AG20443 (cell line): ENCODE measurements at regions not wholly inside any gene's neighbourhood (a gene's known extent, or its start where the extent isn't known, plus 50 kb on each side); places are given as distances from the start of the nearest gene placed in this dataset.

Source experiments
- DNase-seq: peaks from one replicate; pipeline ENCODE4 v3.0.0; 2012; ENCODE audit warnings: low spot score, mixed read lengths

DNA sequence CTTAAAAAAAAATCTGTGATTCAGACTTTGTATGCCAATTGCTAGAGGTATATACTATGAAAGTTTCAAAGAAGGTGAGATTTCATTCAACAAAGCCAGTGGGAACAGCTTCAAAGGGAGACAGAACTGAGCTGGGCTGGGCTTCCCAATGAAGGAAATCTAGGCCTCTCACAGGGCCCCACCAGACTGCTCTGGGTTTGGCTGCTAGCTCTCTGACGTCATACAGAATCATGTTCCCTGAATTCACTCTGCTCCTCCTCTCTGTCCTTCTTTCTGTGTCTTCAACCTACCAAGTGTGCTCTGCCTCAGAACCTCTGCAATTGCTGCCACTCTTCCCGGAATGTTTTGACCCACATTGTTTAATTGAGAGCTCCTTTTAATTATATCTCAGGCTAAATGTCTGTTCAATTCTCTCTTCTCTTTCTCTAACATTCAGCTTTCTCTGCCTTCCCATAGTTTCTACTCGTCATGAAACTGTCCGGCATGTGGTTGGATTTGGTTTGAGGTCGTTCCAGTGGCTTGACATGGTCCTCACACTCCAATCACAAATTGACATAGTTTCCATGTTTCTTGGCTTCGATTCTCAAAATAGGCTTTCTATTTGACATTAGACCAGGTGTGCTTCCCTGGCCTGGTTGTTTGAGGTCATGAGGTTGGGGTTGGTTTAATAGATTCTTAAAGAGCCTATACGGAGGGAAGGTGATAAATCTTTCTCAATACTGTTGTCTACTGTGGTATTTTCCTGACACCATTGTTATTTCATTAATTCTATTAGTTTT, 282.1 kb upstream of the EMCN start:
- DNase-seq = no peak

DNA sequence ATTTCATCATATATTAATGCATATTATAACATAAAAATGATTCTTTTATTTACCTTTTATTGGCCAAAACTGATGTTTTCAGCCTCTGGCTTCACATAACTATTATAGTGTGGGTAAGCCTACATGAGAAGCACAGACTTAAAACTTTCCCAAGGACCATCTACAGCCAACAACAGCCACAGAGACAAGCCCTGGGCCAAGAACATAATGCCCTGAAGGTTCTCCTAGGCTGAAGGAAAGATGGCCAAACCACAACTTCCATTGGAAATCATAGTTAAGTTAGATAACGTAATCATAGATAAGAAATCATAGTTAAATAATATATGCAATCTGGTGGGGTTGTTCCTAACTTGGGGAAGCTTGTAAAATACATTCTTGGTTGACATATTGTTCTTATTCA, 280.0 kb upstream of the EMCN start:
- DNase-seq = no peak

DNA sequence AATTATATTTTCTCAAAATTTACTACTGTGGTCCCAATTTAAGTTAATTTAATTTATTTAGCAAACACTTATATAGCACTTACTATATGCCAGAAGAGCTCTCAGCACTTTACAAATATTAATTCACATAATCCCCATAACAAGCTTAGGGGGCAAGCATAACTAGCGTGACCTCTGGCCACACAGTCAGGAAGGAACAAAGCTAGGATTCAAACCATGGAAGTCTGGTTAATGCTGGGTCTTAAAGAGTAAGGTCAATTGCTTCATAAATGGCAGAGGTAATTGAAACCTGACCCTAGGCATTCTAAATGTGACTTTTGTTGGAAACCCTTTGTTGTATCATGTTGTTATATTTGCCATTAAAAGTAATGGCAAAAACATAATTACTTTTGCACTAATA, 279.5 kb upstream of the EMCN start:
- DNase-seq = no peak

DNA sequence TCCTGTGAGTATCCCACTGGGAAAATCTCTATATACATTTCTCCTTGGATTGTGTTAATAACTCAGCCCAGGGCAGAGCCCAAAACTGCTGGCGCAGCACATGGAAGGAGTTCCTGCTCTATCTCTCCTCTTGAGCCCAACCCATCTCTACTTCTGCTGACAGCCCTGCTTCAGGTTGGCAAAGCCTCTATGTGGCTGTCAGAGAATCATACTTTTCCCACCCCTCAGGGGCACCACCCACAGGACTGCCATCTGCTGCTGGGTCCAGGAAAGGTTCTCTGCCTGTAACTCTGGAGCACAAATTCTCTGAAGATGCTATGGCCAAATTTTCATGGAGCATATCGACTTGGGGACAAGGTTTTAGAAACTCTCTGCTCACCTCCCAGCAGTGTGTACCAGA, 278.5 kb upstream of the EMCN start:
- no peak for DNase-seq

DNA sequence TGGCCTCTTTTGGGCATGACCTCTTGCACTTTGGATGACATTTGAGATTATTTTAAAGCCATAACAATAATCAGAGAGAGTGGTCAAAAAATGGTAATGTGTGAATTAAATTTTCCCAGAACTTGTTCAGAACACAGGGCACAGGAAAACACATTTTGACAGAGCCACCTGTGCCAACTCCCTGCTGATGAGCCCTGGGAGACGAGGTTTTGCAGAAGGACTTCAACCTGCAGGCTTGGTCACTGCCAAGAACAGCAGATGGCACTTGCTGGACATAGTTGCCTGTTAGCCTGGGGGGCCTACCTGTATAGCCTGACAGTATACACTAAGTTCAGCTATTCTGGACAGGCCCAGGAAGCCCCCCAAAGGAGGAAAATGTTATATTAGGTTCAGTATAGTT, 277.8 kb upstream of the EMCN start:
- no peak for DNase-seq

DNA sequence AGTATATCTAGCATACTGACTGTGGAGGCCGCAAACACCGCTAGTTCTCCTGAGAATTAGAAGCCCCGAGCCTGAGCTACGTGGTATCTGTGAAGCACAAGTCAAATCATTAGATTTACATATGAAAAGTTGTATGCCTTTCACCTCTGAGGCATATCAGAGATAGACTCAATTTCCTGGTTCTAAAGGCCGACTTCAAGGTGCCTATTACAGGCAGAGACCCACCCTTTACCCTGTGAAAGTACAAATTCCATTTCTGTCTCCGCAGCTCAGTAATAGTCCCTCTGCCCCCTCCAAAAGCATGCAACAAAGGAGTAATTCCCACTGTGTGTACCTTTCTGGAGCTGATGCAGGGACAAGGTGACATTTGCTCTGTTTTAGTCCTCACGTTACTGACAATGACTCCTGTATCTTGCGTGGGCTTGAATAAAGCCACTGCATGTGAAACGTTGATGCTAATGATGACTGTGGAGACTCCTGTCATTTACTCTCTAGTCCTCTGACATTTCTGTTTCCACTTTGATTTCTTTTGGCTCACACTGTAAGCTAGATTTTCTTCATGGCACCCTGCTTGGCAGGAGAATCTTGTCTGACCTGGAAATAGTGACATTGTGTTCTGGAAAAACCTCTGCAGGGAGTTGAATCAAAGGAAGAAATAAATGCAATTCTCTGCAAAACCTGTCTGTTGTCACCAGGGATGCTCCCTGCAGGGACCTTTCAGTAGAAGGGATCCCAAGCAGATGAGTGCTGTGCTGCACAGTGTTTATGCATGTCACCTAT, 273.2 kb upstream of the EMCN start:
- no peak for DNase-seq

DNA sequence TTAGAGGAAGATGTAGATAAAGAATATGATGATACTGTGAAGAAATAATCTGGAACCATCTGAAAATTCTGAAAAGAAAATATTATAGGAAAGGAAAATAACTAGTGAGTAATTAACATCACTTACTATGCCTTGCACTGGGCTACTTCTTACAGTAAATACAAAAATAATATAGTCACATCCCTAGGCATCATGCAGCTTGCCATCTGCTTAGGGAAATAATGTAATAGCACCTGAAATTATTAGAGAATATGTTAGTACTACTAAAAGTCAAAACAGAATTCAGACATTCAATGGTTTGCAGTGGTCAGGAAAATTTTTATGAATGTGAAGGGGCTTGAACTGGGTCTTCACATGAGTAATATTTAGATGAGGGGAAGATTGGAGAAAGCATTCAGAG, 272.2 kb upstream of the EMCN start:
- DNase-seq = no peak

DNA sequence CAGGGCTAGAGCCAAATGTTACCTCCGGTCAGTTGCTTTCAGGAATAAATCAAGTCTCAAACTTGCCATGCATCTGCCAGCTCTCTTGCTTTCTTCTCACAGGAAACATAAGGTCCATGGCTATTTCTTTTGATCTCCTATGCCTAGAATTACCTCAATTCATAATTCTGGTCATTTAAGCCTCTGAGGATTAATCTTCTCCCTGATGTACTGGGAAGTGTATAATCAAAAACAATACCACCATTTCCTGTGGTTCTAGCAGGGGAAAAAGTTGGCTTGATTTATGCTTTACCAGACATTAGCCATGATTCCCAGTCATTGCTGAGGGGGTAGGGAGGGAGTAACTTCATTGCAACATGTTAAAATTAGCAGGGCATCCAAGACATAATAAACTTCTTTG, 268.7 kb upstream of the EMCN start:
- DNase-seq = no peak

DNA sequence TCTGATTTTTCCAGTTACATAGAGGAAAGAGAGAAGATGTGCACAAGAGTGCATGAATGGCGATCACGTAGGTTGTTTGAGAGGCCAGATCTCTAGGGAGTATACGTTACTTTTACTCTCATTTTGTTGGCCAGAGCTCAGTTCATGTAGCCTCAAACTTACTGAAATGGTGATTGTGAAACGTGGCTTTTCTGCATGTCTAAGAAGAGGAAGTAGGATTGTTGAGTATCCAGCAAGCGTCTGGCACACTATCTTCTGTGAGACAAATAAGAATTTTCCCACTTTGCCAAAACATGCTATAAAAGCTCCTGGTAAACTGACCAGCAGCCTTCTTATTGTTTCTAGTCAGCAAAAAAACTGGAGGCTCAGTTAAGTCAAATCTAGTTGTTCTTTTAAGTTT, 264.5 kb upstream of the EMCN start:
- no peak for DNase-seq

DNA sequence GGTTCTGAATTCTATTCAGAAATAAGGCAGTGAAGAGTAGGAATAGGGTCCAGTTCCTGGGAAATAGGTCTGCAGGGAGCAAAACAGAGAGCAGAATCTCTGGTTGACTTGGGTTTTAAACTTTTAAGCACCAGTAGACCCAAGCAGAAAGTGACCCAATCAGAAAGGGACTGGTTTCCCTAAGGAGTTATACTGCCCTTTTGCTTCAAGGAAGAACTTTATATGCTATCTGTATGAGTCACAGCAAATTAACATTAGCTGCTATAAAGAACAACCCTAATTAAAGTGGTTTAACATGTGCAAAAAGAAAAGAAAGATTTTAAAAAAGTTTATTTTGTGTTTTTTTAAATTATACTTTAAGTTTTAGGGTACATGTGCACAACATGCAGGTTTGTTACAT, 263.6 kb upstream of the EMCN start:
- no peak for DNase-seq

DNA sequence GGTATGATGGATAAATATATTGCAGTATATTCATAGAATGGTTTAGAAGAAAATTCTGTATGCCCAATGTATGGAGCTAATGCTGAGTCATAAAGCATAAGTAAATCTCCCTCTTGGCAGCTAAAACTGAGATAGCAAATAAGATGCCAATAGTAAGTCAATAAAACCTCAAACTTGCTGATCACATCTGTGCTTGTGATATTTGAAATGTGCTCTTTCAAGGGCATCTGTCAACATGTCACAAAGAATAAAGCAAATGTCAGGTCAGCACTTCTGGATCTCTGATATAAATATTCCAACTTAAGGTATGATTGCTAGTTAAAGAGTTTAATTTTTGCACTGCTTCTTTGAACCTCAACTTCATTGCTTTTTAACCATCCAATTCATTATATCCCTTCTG, 262.3 kb upstream of the EMCN start:
- DNase-seq = no peak

DNA sequence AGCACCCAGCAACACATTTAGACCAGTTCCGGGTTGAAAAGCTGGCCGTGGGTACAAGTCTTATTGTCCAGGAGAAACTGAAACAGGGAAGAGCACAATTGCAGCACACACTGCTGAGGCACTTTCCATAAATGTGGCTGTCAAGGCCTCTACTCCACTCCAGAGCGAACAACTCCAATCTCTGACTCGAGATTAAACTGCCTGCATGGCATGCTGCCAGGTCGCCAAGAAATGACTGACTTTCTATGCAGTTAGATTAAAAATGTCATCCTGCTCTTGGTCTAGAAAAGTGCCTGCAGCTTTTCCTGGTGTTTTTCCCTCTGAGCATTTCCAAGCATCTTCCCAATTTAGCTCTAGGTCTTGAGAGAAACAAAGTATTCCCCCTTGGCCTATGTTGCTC, 260.6 kb upstream of the EMCN start:
- no peak for DNase-seq

DNA sequence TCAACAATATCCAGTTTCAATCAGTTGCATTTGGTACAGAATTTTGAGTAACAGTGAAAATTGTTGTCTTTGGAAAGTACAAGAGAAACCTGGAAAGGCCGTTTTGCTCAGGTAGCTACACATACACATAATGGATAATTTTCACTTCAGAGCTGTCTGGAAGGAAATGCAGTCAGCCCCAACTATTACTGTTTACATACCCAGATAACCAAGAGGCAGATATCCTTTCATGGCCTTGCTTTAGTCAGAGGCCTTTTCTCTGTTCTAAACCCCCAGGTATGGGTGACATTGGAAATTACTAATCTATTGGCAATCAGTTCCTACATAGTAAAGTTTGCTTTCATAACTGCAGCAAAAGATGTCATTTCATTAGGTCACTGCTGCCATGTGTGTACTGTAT, 244.9 kb upstream of the EMCN start:
- no peak for DNase-seq

DNA sequence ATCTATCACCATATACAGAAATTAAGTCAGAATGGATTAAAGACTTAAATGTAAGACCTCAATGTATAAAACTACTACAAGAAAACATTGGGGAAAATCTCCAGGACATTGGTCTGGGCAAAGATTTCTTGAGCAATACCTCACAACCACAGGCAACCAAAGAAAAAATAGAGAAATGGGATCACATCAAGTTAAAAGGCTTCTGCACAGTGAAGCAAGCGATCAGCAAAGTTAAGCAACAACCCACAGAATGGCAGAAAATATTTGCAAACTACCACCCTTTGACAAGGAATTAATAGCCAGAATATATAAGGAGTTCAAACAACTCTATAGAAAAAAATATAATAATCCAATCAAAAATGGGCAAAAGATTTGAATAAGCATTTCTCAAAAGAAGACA, 236.9 kb upstream of the EMCN start:
- no peak for DNase-seq

DNA sequence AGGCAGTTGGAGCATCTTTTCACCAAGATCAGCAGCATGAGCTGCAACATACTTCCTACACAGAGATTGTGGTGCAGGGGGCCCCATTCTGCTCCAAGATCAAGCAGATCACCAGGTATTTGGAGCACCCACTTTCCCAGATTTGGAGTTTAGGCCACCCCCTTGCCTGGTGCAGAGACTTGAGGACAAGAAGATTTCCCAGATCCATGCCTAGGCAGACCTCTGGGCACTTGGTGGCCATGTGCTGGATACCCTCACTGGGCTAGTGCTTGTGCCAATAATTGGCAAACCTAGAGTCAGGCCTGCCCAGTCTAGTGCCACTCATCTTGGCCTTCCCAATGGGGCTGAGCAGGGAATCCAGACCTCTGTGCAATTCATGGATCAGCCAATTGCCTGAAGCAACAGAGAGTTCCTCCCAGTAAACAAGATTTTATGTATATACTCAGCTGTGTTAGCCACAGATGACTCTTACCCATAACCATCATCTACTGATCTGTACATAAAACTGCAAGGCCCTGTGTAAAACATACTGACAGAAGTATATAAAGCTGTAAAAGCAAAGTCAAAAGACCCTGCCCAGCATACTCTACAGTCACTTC, 228.4 kb upstream of the EMCN start:
- DNase-seq = no peak

DNA sequence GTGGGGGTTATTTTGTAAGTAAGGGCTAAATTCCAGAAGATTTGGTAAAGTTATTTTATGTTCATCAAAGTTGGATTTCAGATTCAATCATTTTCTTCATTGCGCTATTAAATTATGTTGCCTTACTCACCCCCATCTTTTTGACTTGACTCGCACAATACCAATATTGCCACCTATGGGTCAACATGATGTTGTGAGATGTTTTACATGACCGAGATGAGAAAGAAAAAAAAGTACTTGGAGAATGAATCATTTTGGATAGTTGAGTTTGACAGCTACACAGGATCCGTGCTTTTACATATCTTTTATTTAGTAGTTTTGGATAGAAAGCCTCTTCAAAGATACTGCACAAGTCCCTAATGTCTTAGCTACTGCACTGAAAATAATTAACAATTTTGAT, 224.2 kb upstream of the EMCN start:
- peak; percentile 8 for DNase-seq

DNA sequence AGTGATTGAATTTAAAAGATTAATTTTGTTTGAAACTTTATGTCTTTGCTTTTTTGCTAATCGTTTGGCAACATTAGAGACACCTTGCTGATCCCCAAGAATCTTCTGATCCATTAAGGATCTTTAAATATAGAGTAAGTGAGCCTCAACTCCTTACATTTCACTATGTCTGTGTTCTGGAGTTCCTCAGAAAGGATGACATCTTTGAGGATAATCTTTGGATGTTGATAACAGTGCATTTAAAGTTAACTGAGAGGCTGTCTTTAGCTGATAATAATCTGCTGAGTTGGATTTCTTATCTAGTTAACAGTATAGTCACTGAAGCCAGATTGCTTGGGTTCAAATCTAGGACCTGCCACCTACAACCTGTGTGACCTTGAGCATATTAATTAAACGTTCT, 221.6 kb upstream of the EMCN start:
- DNase-seq = no peak

DNA sequence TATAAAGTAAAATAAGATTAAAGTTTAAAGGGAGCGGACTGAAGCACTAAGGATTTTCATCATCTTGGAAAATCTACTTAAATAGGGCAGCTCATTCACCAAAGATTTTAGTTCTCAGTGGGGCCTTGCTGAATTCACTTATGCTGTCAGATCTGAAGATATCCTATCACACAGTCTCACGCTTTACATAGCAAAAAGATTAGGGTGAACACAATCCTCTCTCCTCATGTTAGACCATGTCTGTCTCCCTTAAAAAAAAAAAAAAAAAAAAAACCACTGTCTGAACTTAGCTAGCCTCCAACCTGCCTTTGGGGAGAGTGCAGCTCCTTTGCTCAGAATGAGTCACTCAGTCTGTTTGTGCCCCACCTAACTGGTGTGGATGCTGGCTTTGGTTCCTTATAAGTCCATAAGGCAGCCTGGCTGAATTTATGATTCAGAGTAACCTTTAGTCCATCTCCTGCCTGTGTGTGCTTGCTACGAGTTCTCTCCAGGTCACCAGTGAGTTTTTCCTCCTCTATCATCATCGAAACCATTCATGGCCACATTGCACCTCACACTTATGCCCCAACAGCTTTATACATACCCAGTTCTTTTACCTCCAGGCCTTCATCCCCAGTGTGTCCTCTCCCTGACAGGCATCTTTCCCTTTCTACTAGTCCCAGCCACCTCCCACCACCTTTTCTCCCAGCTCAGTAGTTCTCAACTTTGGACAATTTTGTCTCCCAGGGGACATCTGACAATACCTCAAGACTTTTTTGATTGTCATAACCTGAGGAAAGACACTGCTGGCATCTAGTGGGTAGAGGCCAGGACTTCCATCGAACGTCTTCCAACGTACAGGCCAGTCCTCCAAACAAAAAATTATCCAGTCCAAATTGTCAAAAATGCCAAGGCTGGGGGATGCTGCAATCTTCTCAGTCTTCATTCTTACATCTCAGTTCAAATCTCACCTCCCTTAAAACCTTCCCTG, 220.7 kb upstream of the EMCN start:
- peak; percentile 76 for DNase-seq

DNA sequence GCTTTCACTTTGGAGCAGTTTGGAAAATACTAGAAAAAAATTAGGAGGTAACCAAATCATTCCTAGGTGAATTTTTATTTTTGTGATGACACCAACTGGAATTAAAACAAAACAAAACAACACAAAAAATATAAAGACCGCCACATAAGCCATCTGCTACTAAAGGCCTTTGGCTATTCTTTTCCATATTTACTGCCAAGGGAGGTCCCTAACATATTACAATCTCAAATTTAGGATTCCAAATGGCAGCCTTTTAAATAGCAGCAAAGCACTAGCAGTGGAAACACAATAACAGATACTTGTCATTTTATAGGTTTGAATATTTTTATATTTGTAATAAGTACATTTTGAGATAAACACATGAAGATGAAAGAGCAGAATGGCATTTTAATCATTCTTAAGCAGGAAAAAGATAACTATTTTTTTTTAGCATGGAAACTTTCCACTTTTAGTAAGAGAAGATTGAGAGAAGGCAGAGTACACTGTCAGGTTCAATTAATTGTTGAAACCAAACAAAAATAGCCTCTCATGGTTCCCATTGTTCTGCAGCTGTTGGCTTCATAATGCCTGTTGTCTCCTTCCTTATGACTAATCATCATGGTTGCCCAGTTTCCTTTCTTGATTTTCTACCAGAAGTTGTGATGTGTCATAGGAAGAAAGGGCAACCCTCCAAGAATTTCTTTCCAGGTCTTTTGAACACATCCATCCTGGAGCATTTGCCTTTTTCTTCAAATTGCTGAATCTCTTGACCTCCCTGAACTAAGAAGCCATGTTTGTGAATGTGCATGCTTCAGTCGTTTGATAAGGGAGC, 219.0 kb upstream of the EMCN start:
- peak; percentile 60 for DNase-seq

DNA sequence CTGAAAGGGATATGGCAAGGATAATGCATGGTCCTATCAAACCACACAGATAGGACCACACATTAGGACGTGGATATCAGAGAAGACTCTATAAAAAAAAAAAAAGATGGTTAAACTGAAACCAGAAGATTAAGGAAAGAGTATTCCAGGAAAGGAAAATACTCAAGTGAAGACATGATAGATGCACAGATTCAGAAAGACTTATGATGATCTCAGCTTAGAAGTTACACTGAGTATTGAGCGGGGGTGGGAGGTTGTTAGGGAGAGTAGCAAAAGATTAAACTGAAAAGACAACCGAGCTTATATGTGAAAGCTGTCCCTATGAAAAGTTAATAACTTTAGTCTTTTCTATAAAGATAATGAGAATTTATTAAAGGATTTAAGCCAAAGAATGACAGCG, 211.0 kb upstream of the EMCN start:
- DNase-seq = no peak

DNA sequence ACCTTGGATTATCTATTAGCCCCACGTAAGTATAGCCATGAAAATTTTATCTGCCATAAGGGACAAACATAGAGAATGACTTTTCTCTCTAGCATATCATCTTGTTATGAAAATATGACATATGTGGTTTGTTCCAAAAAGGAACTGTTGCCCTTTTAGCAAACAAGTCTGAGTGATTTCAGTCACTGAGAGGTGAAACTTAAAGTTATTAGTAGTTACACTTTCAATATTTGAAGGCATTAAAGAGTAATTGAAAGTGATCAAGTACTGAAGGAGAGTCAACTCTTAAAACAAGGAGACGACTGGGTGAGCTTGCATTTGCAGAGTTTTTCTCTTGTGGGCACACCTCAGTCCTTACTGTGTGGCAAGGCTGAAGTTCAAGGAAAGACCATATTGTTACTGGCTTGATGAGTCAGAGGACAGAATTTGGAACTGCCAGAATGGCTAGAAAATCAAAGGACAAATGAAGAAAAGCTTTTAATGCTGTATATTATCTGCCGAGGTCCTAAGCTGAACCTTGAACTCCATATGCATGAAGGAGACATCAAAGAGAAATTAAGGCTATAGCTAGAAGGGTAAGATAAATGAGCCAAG, 205.1 kb upstream of the EMCN start:
- no peak for DNase-seq
